H1 (cell line): ENCODE measurements at regions not wholly inside any gene's neighbourhood (a gene's known extent, or its start where the extent isn't known, plus 50 kb on each side); places are given as distances from the start of the nearest gene placed in this dataset.

ENCODE experiments used
- CTCF ChIA-PET: fragments of 300-600 bp; sonication (Branson Sonifier 250); formaldehyde crosslinking; loops from one replicate; lab custom pipeline; 2021; ENCODE audit not compliant: partially characterized antibody; lab: Charles Lee
- POLR2A ChIA-PET: fragments of 300-600 bp; sonication (Branson Sonifier 250); formaldehyde crosslinking; loops from one replicate; lab custom pipeline; 2021; ENCODE audit warnings: inconsistent platforms; ENCODE audit not compliant: partially characterized antibody; lab: Charles Lee
- DNase-seq, 2 experiments: peaks; one replicate each; pipeline versions ENCODE4 v3.0.0 to v3.0.0-alpha.2; 2010 to 2022; ENCODE audit warnings: low spot score in 2 of 2, low read depth in 1 of 2, mixed read lengths in 1 of 2
- FAIRE-seq: peaks from 2 replicates; lab custom pipeline; 2011; peaks lifted over from hg19 to GRCh38; lab: Jason Lieb, UNC
- H2AFZ ChIP-seq: 2 replicates; pipeline ENCODE4 v1.8.1; 2012; ENCODE audit warnings: low read length, inconsistent platforms
- H2AK5ac ChIP-seq: 2 replicates; pipeline ENCODE4 v1.6.1; 2013; ENCODE audit warnings: low read depth, low read length
- H2BK120ac ChIP-seq: replicated peaks from 2 replicates; pipeline ENCODE3; 2013; ENCODE audit warnings: low read depth, low read length, inconsistent platforms
- H2BK12ac ChIP-seq: 2 replicates; pipeline ENCODE4 v1.6.1; 2013; ENCODE audit warnings: low read depth, low read length
- H2BK15ac ChIP-seq: 2 replicates; pipeline ENCODE4 v1.6.1; 2013; ENCODE audit warnings: low read length
- H2BK20ac ChIP-seq: 2 replicates; pipeline ENCODE4 v1.6.1; 2013; ENCODE audit warnings: low read length
- H2BK5ac ChIP-seq: 2 replicates; pipeline ENCODE4 v1.6.1; 2013; ENCODE audit warnings: low read depth, low read length
- H3K14ac ChIP-seq: 2 replicates; pipeline ENCODE4 v1.6.1; 2013; ENCODE audit warnings: inconsistent platforms; ENCODE audit not compliant: insufficient read length
- H3K18ac ChIP-seq: 2 replicates; pipeline ENCODE4 v1.6.1; 2013; ENCODE audit warnings: low read length; ENCODE audit errors: extremely low read depth
- H3K23ac ChIP-seq: 2 replicates; pipeline ENCODE4 v1.6.1; 2013; ENCODE audit warnings: inconsistent platforms; ENCODE audit not compliant: insufficient read length
- H3K23me2 ChIP-seq: 2 replicates; pipeline ENCODE4 v1.6.1; 2013; ENCODE audit warnings: low read depth, low read length
- H3K27ac ChIP-seq: 2 replicates; pipeline ENCODE4 v1.6.1; 2011; ENCODE audit warnings: low read depth, low read length, inconsistent platforms
- H3K27me3 ChIP-seq, 4 experiments: replicated peaks in 1 of 4; 1 replicate in 1 of 4; 2 replicates in 3 of 4; pipeline versions ENCODE4 v1.6.1 to v1.8.1; 2011 to 2013; ENCODE audit warnings: low read length in 3 of 4, mild to moderate bottlenecking in 3 of 4, inconsistent platforms in 2 of 4, mixed read lengths in 2 of 4, moderate library complexity in 1 of 4; ENCODE audit not compliant: control insufficient read depth in 3 of 4, insufficient read depth in 3 of 4; ENCODE audit errors: extremely low read depth in 1 of 4
- H3K36me3 ChIP-seq, 4 experiments: 2 replicates each; pipeline versions ENCODE4 v1.6.1 to v1.8.1; 2011 to 2013; ENCODE audit warnings: mild to moderate bottlenecking in 4 of 4, low read length in 3 of 4, moderate library complexity in 2 of 4, control low read depth in 1 of 4, inconsistent platforms in 1 of 4; ENCODE audit not compliant: insufficient read depth in 4 of 4, control insufficient read depth in 2 of 4
- H3K4ac ChIP-seq: replicated peaks from 2 replicates; pipeline ENCODE3; 2013; ENCODE audit warnings: low read length, low read depth, mixed read lengths, inconsistent platforms; ENCODE audit not compliant: insufficient read length
- H3K4me1 ChIP-seq, 4 experiments: replicated peaks in 1 of 4; 1 replicate in 1 of 4; 2 replicates in 3 of 4; pipeline versions ENCODE4 v1.6.1 to v1.8.1; 2011 to 2013; ENCODE audit warnings: low read length in 3 of 4, inconsistent platforms in 2 of 4, mixed read lengths in 1 of 4; ENCODE audit not compliant: insufficient read depth in 4 of 4, control insufficient read depth in 3 of 4
- H3K4me2 ChIP-seq, 2 experiments: 2 replicates each; pipeline versions ENCODE4 v1.6.1 to v1.8.1; 2011 to 2013; ENCODE audit warnings: low read depth in 2 of 2, low read length in 2 of 2, control low read depth in 1 of 2, inconsistent platforms in 1 of 2, mild to moderate bottlenecking in 1 of 2; ENCODE audit not compliant: insufficient read depth in 1 of 2
- H3K4me3 ChIP-seq, 4 experiments: fragments of 200-600, 300-600 bp in 1 of 4; sonication (generic), shearing (Covaris generic), sonication (Bioruptor Twin) in 1 of 4; 2 replicates each; pipeline versions ENCODE4 v1.5.1 to v1.8.1; 2011 to 2016; ENCODE audit warnings: low read length in 4 of 4, low read depth in 3 of 4, control low read depth in 2 of 4, inconsistent platforms in 2 of 4, mild to moderate bottlenecking in 2 of 4, mixed read lengths in 1 of 4, moderate library complexity in 1 of 4; ENCODE audit not compliant: insufficient read depth in 2 of 4; ENCODE audit errors: extremely low read depth in 1 of 4
- H3K56ac ChIP-seq: replicated peaks from 2 replicates; pipeline ENCODE3; 2013; ENCODE audit warnings: low read depth, mild to moderate bottlenecking, mixed read lengths, low read length, inconsistent platforms; ENCODE audit not compliant: insufficient read length
- H3K79me1 ChIP-seq: 2 replicates; pipeline ENCODE4 v1.6.1; 2013; ENCODE audit warnings: low read depth, low read length, control low read depth
- H3K79me2 ChIP-seq, 2 experiments: 2 replicates each; pipeline versions ENCODE4 v1.6.1 to v1.8.1; 2012 to 2013; ENCODE audit warnings: low read length in 2 of 2, mild to moderate bottlenecking in 2 of 2, inconsistent platforms in 1 of 2; ENCODE audit not compliant: insufficient read depth in 2 of 2, control insufficient read depth in 1 of 2
- H3K9ac ChIP-seq, 4 experiments: replicated peaks in 1 of 4; 1 replicate in 1 of 4; 2 replicates in 3 of 4; pipeline versions ENCODE4 v1.6.1 to v1.8.1; 2011 to 2013; ENCODE audit warnings: low read depth in 3 of 4, low read length in 3 of 4, control low read depth in 2 of 4, mild to moderate bottlenecking in 2 of 4, moderate library complexity in 2 of 4, inconsistent platforms in 1 of 4; ENCODE audit errors: extremely low read depth in 1 of 4
- H3K9me3 ChIP-seq, 2 experiments: 2 replicates each; pipeline versions ENCODE4 v1.6.1 to v1.8.1; 2012 to 2013; ENCODE audit warnings: mild to moderate bottlenecking in 2 of 2, moderate library complexity in 2 of 2, control low read depth in 1 of 2, inconsistent platforms in 1 of 2, low read depth in 1 of 2, low read length in 1 of 2, mixed read lengths in 1 of 2; ENCODE audit not compliant: insufficient read depth in 2 of 2
- H4K20me1 ChIP-seq, 2 experiments: replicated peaks in 1 of 2; 2 replicates each; pipeline versions ENCODE3 to v1.8.1; 2011 to 2013; ENCODE audit warnings: inconsistent platforms in 2 of 2, low read length in 2 of 2, mild to moderate bottlenecking in 1 of 2; ENCODE audit not compliant: insufficient read depth in 2 of 2, control insufficient read depth in 1 of 2
- H4K5ac ChIP-seq: 2 replicates; pipeline ENCODE4 v1.6.1; 2013; ENCODE audit warnings: low read length, low read depth, mixed read lengths, inconsistent platforms; ENCODE audit not compliant: insufficient read length
- H4K8ac ChIP-seq: 2 replicates; pipeline ENCODE4 v1.8.0; 2013; ENCODE audit warnings: mild to moderate bottlenecking, moderate library complexity, low read length, inconsistent platforms; ENCODE audit not compliant: insufficient read depth; ENCODE audit errors: extremely low read depth
- H4K91ac ChIP-seq: replicated peaks from 2 replicates; pipeline ENCODE3; 2013; ENCODE audit warnings: low read length, mixed read lengths, inconsistent platforms; ENCODE audit not compliant: insufficient read length
- ATF3 ChIP-seq: IDR thresholded peaks from 2 replicates; pipeline ENCODE4 v1.6.1; 2011; ENCODE audit warnings: low read depth, mild to moderate bottlenecking, low read length; ENCODE audit not compliant: insufficient read depth
- CBX5 ChIP-seq: fragments of 300-800, 300-1000 bp; sonication (generic); IDR thresholded peaks from 2 replicates; pipeline ENCODE4 v1.7.1; 2016; ENCODE audit warnings: antibody characterized with exemption, low read length, low read depth
- GABPA ChIP-seq: IDR thresholded peaks from 2 replicates; pipeline ENCODE4 v1.6.1; 2011; ENCODE audit warnings: mild to moderate bottlenecking, low read length, moderate library complexity, borderline replicate concordance; ENCODE audit not compliant: insufficient read depth
- MAFK ChIP-seq: IDR thresholded peaks from 2 replicates; pipeline ENCODE4 v1.6.1; 2012; ENCODE audit warnings: low read depth, mild to moderate bottlenecking, improper control_type of control experiment, low read length
- RFX5 ChIP-seq: IDR thresholded peaks from 2 replicates; pipeline ENCODE4 v1.6.1; 2011; ENCODE audit warnings: low read depth, low read length, improper control_type of control experiment, borderline replicate concordance
- TBP ChIP-seq: IDR thresholded peaks from 2 replicates; pipeline ENCODE4 v1.6.1; 2011; ENCODE audit warnings: low read depth, low read length, improper control_type of control experiment
- WGBS, 2 experiments: shearing (Covaris generic) in 1 of 2; methylation state at CpG; one replicate each; pipeline versions ENCODE4 v1.1.6 to v1.1.7; 2013 to 2015; ENCODE audit warnings: low lambda C conversion rate in 2 of 2, mixed read lengths in 2 of 2, inconsistent platforms in 1 of 2, low coverage in 1 of 2, missing lambda C conversion rate in 1 of 2; ENCODE audit not compliant: insufficient replicate concordance in 2 of 2, insufficient coverage in 1 of 2, insufficient read length in 1 of 2; ENCODE audit errors: extremely low coverage in 1 of 2, missing lambda C conversion rate in 1 of 2; 5-methylcytosine and 5-hydroxymethylcytosine counted together

GRCh38 chr4:23224684-23225420, 532.1 kb downstream of the GBA3 start:
- Histone ChIP-seq H3K56ac (no peak overlapping the region), H3K9ac (no peak overlapping the region), H4K20me1 (no peaks in the 10 kb centered on the region), H3K18ac (no peak overlapping the region), H3K4me3 (no peak overlapping the region), H3K36me3 (no peaks in the 10 kb centered on the region), H4K91ac (no peak overlapping the region), H3K4me2 (no peak overlapping the region), H3K4me1 (no peaks in the 10 kb centered on the region), H3K23me2 (no peaks in the 10 kb centered on the region), H4K8ac (no peak overlapping the region), H2BK20ac (no peak overlapping the region), H3K79me2 (no peaks in the 10 kb centered on the region), H3K4ac (no peak overlapping the region), H2BK15ac (no peak overlapping the region), H3K27me3 (no peaks in the 10 kb centered on the region), H4K5ac (no peak overlapping the region), H3K79me1 (no peaks in the 10 kb centered on the region), H2BK5ac (no peak overlapping the region), H2BK12ac (no peak overlapping the region), H3K14ac (no peak overlapping the region), H2AK5ac (no peak overlapping the region), H3K23ac (no peak overlapping the region), H2AFZ (no peak overlapping the region), H3K9me3 (no peaks in the 10 kb centered on the region), H3K27ac (no peak overlapping the region), H2BK120ac (no peak overlapping the region)
- POLR2A ChIA-PET: no interaction called here
- no peak for FAIRE-seq
- CTCF ChIA-PET: no interaction called here
- 87 to 100% methylated on average over 1 to 4 of the region's 4 CpGs for WGBS, 2 experiments
- TF ChIP-seq MAFK (no peak), RFX5 (no peak), ATF3 (no peak), TBP (no peak), GABPA (no peak), CBX5 (no peak)
- no peak for DNase-seq
